ENCODE measurements at regions not wholly inside any gene's neighbourhood (a gene's known extent, or its start where the extent isn't known, plus 50 kb on each side); places are given as distances from the start of the nearest gene placed in this dataset.

DNA sequence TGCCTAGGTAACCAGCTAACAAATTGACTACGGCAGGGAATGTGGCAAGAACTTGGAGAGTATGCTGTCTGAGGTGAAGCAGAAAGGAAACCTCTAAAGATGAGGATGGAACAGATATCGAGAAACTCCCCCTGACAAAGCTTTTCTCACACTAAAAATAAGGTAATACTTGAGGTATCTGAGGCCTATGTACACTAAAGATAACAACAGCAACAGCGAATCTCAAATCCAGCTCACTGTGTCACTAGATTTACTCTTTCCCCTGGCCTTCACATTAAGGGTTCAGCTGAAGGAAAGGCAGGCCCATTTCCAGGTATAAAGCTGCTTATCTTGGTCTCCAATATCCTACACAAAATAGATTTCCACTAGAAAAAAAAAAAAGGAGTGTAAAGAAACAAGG, 518.0 kb downstream of the KCNT2 start:
- no peak overlapping the region for H3K4me2 ChIP-seq (ENCODE audit: insufficient read depth, low read length)
- no peak for FAIRE-seq
- 0% methylated on average over 3 of the region's 3 CpGs for WGBS (ENCODE audit: insufficient coverage, low coverage, missing lambda C conversion rate)
- no peaks in the 10 kb centered on the region for H3K36me3 ChIP-seq (ENCODE audit: control insufficient read depth, insufficient read depth, low read length)
- peak in 1 of 4 experiments; percentile 30 for DNase-seq (ENCODE audit: extremely low read depth in 1 of 4, low spot score in 3 of 4)
- no peaks in the 10 kb centered on the region; the same call in 1 of the 2 replicates for H3K9me3 ChIP-seq (replicated peaks; ENCODE audit: control insufficient read depth, insufficient read depth, low read depth, low read length)
- no peaks in the 10 kb centered on the region for H3K4me1 ChIP-seq (replicated peaks in 1 of 2; ENCODE audit: control insufficient read depth in 2 of 2, insufficient read depth in 2 of 2, low read length in 2 of 2)
- no peaks in the 10 kb centered on the region for H3K79me2 ChIP-seq (ENCODE audit: control insufficient read depth, insufficient read depth, low read length)
- no peaks in the 10 kb centered on the region for H3K9me1 ChIP-seq (ENCODE audit: control insufficient read depth, insufficient read depth, low read length)
- H2AFZ ChIP-seq (ENCODE audit: low read depth, low read length): no peak overlapping the region
- H3K4me3 ChIP-seq: no peak overlapping the region
- H4K20me1 ChIP-seq (replicated peaks; ENCODE audit: control insufficient read depth, insufficient read depth, low read length): no peaks in the 10 kb centered on the region
- no peak overlapping the region for H3K9ac ChIP-seq (ENCODE audit: insufficient read depth in 1 of 2, low read depth in 2 of 2, low read length in 2 of 2)
- intact Hi-C loops (cut with micrococcal nuclease) (no loop called here), in situ Hi-C loops (cut with MboI) (no loop called here)
- no peak for TF ChIP-seq U2AF2 (optimal IDR thresholded peaks at IDR 0.05; ENCODE audit: low read depth, low read length)
- peak; percentile 17; the same call in 1 of the 2 replicates for TF ChIP-seq ARID1B (IDR thresholded peaks at IDR 0.05)
- peak; percentile 71 for TF ChIP-seq CBFA2T3 (IDR thresholded peaks at IDR 0.05)
- TF ChIP-seq HDAC1 (IDR thresholded peaks at IDR 0.05): peak in 1 of 2 experiments; percentile 63; a peak in 2 of 4 replicates
- TF ChIP-seq TCF3 (CRISPR knock-in tag; IDR thresholded peaks at IDR 0.05): 0 out of 2 replicates have a peak, but pooled peaks have one; percentile 47
- peak; percentile 84 to 86 for TF ChIP-seq KDM1A (IDR thresholded peaks at IDR 0.05)
- TF ChIP-seq, protein P1, sequence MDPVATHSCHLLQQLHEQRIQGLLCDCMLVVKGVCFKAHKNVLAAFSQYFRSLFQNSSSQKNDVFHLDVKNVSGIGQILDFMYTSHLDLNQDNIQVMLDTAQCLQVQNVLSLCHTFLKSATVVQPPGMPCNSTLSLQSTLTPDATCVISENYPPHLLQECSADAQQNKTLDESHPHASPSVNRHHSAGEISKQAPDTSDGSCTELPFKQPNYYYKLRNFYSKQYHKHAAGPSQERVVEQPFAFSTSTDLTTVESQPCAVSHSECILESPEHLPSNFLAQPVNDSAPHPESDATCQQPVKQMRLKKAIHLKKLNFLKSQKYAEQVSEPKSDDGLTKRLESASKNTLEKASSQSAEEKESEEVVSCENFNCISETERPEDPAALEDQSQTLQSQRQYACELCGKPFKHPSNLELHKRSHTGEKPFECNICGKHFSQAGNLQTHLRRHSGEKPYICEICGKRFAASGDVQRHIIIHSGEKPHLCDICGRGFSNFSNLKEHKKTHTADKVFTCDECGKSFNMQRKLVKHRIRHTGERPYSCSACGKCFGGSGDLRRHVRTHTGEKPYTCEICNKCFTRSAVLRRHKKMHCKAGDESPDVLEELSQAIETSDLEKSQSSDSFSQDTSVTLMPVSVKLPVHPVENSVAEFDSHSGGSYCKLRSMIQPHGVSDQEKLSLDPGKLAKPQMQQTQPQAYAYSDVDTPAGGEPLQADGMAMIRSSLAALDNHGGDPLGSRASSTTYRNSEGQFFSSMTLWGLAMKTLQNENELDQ (CRISPR knock-in tag; IDR thresholded peaks at IDR 0.05; ENCODE audit: borderline replicate concordance): no peak
- peak; percentile 35; the same call in 1 of the 2 replicates for TF ChIP-seq CBFA2T2 (conservative IDR thresholded peaks at IDR 0.05)
- ChIA-PET CTCF (ENCODE audit: low intra/inter-chr PET ratio) (no interaction called here), POLR2A (interaction anchor here (1.8 kb wide), 1 partner anchor 8 kb away, joined by 5 read pairs; no protein-coding TSS in a partner anchor)
- ATAC-seq: no peak; the same call in 2 of the 3 replicates
- H3K27me3 ChIP-seq (ENCODE audit: control insufficient read depth in 2 of 2, insufficient read depth in 2 of 2, low read length in 2 of 2): no peaks in the 10 kb centered on the region
- H3K27ac ChIP-seq (ENCODE audit: extremely low read depth, low read depth, low read length): no peak overlapping the region
- BruUV-seq (replicated peaks): no TSS peak

All from K562 (cell line).